Erythroblast (primary cell): ENCODE measurements at regions not wholly inside any gene's neighbourhood (a gene's known extent, or its start where the extent isn't known, plus 50 kb on each side); places are given as distances from the start of the nearest gene placed in this dataset.

Experiments
- GATA1 ChIP-seq: IDR thresholded peaks from 2 replicates; pipeline ENCODE4 v1.6.1; 2011; ENCODE audit warnings: low read depth, mild to moderate bottlenecking, control low read depth, low read length, moderate library complexity
- POLR2A ChIP-seq: IDR thresholded peaks from 2 replicates; pipeline ENCODE4 v1.6.1; 2011; ENCODE audit warnings: mild to moderate bottlenecking, low read length

DNA sequence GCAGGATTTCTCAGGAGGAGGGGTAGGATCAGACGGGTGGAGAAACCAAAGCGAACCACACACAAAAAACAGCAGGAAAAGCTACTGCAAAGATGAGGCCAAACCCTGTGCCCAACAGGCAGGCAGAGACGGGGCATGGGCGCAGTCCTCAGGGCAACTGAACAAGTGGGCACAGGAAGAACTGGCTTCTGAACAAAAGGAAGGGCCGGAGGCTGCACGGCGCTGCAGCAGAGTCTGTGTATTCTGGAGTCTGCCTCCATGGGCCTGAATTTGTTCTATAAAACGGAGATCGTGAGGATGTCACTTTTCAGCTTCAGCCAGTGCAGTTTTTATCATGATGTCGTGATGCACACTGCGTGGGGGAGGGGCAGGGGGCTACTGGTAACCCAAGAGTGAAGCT lies 1026.0 kb downstream of the TBC1D22A start:
- no peak for TF ChIP-seq POLR2A
- TF ChIP-seq GATA1 = no peak
